Heart left ventricle (tissue), 13 donors: ENCODE measurements at regions not wholly inside any gene's neighbourhood (a gene's known extent, or its start where the extent isn't known, plus 50 kb on each side); places are given as distances from the start of the nearest gene placed in this dataset.

ENCODE experiments used
- POLR2A ChIP-seq, 2 donors: fragments of 450-650 bp; IDR thresholded peaks; one replicate each; pipeline ENCODE4 v1.6.1; 2017; ENCODE audit warnings: antibody characterized with exemption in 2 of 2, mild to moderate bottlenecking in 2 of 2, moderate library complexity in 2 of 2
- TF ChIP-seq, protein P1 (sequence below), 12 donors: fragments of 200-600 bp; sonication (generic) in 4 of 12; IDR thresholded peaks; one replicate each; pipeline versions ENCODE4 v1.5.0 to v1.8.0; 2018 to 2022; ENCODE audit warnings: antibody characterized with exemption in 12 of 12, mild to moderate bottlenecking in 5 of 12
- donor health status: ischemic (EF 13 %, LVEDD 7.1; RV severe dilation, severe dysfunction).
- donor health status: DM: no; HTN: yes; CAD: no.
- donor health status: DM: no; HTN: no; CAD: no.
- donor health status: ischemic (EF 25% LVEDD 6.9; RV normal size, moderate dysfunction).
- donor health status: ischemic (EF 25% LVEDD 5.7; RV mildly dilated, moderate dysfunction).
- donor health status: ischemic (EF 35%, LVEDD 5.7; RV mildly dilated, moderate dysfunction).
- donor health status: nonischemic (EF 11% LVEDD 7.7; RV severe dilation, severe dysfunction).
- donor health status: DM: yes; HTN: yes; CAD: no.
- donor health status: PGD.
- donor health status: ischemic (EF 29% LVEDD 5.4; RV normal size, mild dysfunction).
- donor health status: nonischemic (EF 23%, LVEDD 6.1; RV moderate dilation, normal function).

DNA sequence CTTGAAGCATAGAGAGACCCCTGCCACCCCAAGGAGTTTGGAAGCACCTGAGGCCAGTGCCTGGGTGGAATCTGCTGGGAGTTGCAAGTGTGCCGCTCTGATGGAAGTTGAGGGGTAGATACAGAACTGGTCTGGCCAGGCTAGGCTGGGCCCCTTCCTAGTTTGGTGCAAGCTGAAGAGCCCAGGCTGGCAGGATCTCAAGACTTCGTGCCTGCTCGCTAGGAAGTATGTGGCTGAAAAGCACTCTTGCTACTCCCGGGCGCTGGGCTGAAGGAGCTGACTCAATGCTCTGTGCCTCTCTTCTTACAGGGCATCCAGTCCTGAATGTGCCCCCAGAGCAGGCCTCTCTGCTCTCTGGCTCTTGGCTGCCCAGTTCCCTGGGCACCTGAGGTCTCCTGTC is 51.7 kb upstream of the PJA1 start:
- TF ChIP-seq, protein P1, sequence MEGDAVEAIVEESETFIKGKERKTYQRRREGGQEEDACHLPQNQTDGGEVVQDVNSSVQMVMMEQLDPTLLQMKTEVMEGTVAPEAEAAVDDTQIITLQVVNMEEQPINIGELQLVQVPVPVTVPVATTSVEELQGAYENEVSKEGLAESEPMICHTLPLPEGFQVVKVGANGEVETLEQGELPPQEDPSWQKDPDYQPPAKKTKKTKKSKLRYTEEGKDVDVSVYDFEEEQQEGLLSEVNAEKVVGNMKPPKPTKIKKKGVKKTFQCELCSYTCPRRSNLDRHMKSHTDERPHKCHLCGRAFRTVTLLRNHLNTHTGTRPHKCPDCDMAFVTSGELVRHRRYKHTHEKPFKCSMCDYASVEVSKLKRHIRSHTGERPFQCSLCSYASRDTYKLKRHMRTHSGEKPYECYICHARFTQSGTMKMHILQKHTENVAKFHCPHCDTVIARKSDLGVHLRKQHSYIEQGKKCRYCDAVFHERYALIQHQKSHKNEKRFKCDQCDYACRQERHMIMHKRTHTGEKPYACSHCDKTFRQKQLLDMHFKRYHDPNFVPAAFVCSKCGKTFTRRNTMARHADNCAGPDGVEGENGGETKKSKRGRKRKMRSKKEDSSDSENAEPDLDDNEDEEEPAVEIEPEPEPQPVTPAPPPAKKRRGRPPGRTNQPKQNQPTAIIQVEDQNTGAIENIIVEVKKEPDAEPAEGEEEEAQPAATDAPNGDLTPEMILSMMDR (IDR thresholded peaks at IDR 0.05) = no peak
- no peak for TF ChIP-seq POLR2A (IDR thresholded peaks at IDR 0.05)
